Natural killer cell (primary cell): ENCODE measurements at regions not wholly inside any gene's neighbourhood (a gene's known extent, or its start where the extent isn't known, plus 50 kb on each side); places are given as distances from the start of the nearest gene placed in this dataset.

Source experiments
- ATAC-seq, 3 donors: fragments of 150-1000 bp in 2 of 3; fragments of 200-7000 bp in 1 of 3; cut with Tn5 transposase; 1 replicate in 1 of 3; 2 replicates in 2 of 3; pipeline ENCODE4 v1.10.0; 2021; ENCODE audit warnings: mild to moderate bottlenecking in 2 of 3, moderate library complexity in 2 of 3
- DNase-seq, 2 donors: peaks; one replicate each; pipeline versions ENCODE4 v3.0.0 to v3.0.0-alpha.2; 2013 to 2021; ENCODE audit warnings: mixed read lengths in 1 of 2
- H3K27ac ChIP-seq: one replicate; pipeline ENCODE4 v1.5.1; 2013; ENCODE audit warnings: mild to moderate bottlenecking, low read length
- H3K27me3 ChIP-seq: one replicate; pipeline ENCODE4 v1.6.1; 2013; ENCODE audit warnings: low read length; ENCODE audit not compliant: control insufficient read depth, insufficient read depth
- H3K36me3 ChIP-seq: one replicate; pipeline ENCODE4 v1.6.1; 2013; ENCODE audit warnings: low read length; ENCODE audit not compliant: control insufficient read depth, insufficient read depth
- H3K4me1 ChIP-seq: one replicate; pipeline ENCODE4 v1.6.1; 2013; ENCODE audit warnings: low read length; ENCODE audit not compliant: control insufficient read depth, insufficient read depth
- H3K4me3 ChIP-seq: one replicate; pipeline ENCODE4 v1.5.1; 2013; ENCODE audit warnings: low read length
- H3K9me3 ChIP-seq: one replicate; pipeline ENCODE4 v1.6.1; 2013; ENCODE audit warnings: low read length; ENCODE audit not compliant: control insufficient read depth, insufficient read depth
- H3K27ac Mint-ChIP-seq, 2 donors: one replicate each; pipeline ENCODE4 v1.8.0; 2022; ENCODE audit warnings: mild to moderate bottlenecking in 2 of 2, mixed read lengths in 2 of 2, moderate library complexity in 1 of 2
- H3K27me3 Mint-ChIP-seq, 2 donors: one replicate each; pipeline ENCODE4 v1.8.0; 2022; ENCODE audit warnings: low read depth in 2 of 2, mixed read lengths in 2 of 2
- H3K36me3 Mint-ChIP-seq: one replicate; pipeline ENCODE4 v1.8.0; 2022; ENCODE audit warnings: mixed read lengths
- H3K4me1 Mint-ChIP-seq, 2 donors: one replicate each; pipeline ENCODE4 v1.8.0; 2022; ENCODE audit warnings: mixed read lengths in 2 of 2
- H3K4me3 Mint-ChIP-seq: one replicate; pipeline ENCODE4 v1.8.0; 2022; ENCODE audit warnings: mild to moderate bottlenecking, moderate library complexity, mixed read lengths
- H3K9me3 Mint-ChIP-seq, 2 donors: one replicate each; pipeline ENCODE4 v1.8.0; 2022; ENCODE audit warnings: mixed read lengths in 2 of 2
- CTCF ChIP-seq: fragments of 200-600 bp; IDR thresholded peaks from one replicate; pipeline ENCODE4 v1.8.0; 2022; ENCODE audit warnings: antibody characterized with exemption
- WGBS: methylation state at CpG from one replicate; pipeline ENCODE4 v1.1.7; 2013; ENCODE audit warnings: missing lambda C conversion rate; ENCODE audit not compliant: insufficient coverage; 5-methylcytosine and 5-hydroxymethylcytosine counted together
- intact Hi-C: fragments of 100-400 bp; cut with micrococcal nuclease; formaldehyde crosslinking; loops from one replicate; pipeline ENCODE4 v1.14.2; 2022

GRCh38 chr10:119996944-119997343 is 104.4 kb downstream of the SEC23IP start:
- no peak for DNase-seq
- H3K4me1 Mint-ChIP-seq: no peaks in the 10 kb centered on the region
- H3K36me3 ChIP-seq: no peaks in the 10 kb centered on the region
- H3K4me3 Mint-ChIP-seq: no peak overlapping the region
- no peak overlapping the region for H3K27ac Mint-ChIP-seq
- H3K4me1 ChIP-seq: no peaks in the 10 kb centered on the region
- intact Hi-C loops: no loop called here
- H3K9me3 Mint-ChIP-seq: peaks cover 2 to 4% of the 10 kb centered on the region in 2 donors
- no peak for TF ChIP-seq CTCF
- peaks cover 10 to 33% of the 10 kb centered on the region in 2 donors for H3K27me3 Mint-ChIP-seq
- peaks cover 14% of the 10 kb centered on the region for H3K36me3 Mint-ChIP-seq
- H3K9me3 ChIP-seq: no peaks in the 10 kb centered on the region
- H3K27me3 ChIP-seq: peaks cover 2% of the 10 kb centered on the region
- no peak overlapping the region for H3K4me3 ChIP-seq
- H3K27ac ChIP-seq: no peak overlapping the region
- ATAC-seq: no peak

- Mint-ChIP-seq H3K9me3 (peaks cover 2 to 4% of the 10 kb centered on the region in 2 donors), H3K27ac (no peak overlapping the region), H3K4me1 (no peaks in the 10 kb centered on the region), H3K4me3 (no peak overlapping the region), H3K27me3 (peaks cover 10 to 35% of the 10 kb centered on the region in 2 donors), H3K36me3 (peaks cover 14% of the 10 kb centered on the region)
- H3K27ac ChIP-seq: no peak overlapping the region
- DNase-seq: no peak
- H3K36me3 ChIP-seq: no peaks in the 10 kb centered on the region
- WGBS: 81% methylated on average over 2 of the region's 2 CpGs
- ATAC-seq: no peak
- peaks cover 2% of the 10 kb centered on the region for H3K27me3 ChIP-seq
- no peak overlapping the region for H3K4me3 ChIP-seq
- intact Hi-C loops: no loop called here
- no peak for TF ChIP-seq CTCF
- no peaks in the 10 kb centered on the region for H3K4me1 ChIP-seq
- H3K9me3 ChIP-seq: no peaks in the 10 kb centered on the region
Observed at GRCh38 chr10:119997429-119997828, 104.9 kb downstream of the SEC23IP start.

GRCh38 chr10:120002785-120003184 is 110.3 kb downstream of the SEC23IP start:
- ATAC-seq (no peak), DNase-seq (no peak)
- H3K27ac ChIP-seq: no peak overlapping the region
- H3K9me3 ChIP-seq: no peaks in the 10 kb centered on the region
- Mint-ChIP-seq H3K4me1 (no peaks in the 10 kb centered on the region), H3K9me3 (no peaks in the 10 kb centered on the region), H3K27ac (no peak overlapping the region), H3K27me3 (peaks cover 16 to 51% of the 10 kb centered on the region in 2 donors), H3K4me3 (no peak overlapping the region), H3K36me3 (no peaks in the 10 kb centered on the region)
- WGBS: 94% methylated on average over 4 of the region's 5 CpGs
- peaks cover 2% of the 10 kb centered on the region for H3K27me3 ChIP-seq
- H3K4me1 ChIP-seq: no peaks in the 10 kb centered on the region
- no peak for TF ChIP-seq CTCF
- H3K4me3 ChIP-seq: no peak overlapping the region
- no peaks in the 10 kb centered on the region for H3K36me3 ChIP-seq
- intact Hi-C loops: no loop called here
